Left ventricle myocardium inferior (tissue), 1 donor: ENCODE measurements at regions not wholly inside any gene's neighbourhood (a gene's known extent, or its start where the extent isn't known, plus 50 kb on each side); places are given as distances from the start of the nearest gene placed in this dataset.
"Not testable (repeated sequence)": the region's sequence is repeated elsewhere in the genome, so short reads cannot be mapped to it uniquely, and the experiment has no call there.

Experiments used
- DNase-seq: peaks from one replicate; pipeline ENCODE4 v3.0.0-alpha.2; 2020
- H3K27ac ChIP-seq: fragments of 200-600 bp; replicated peaks from 2 replicates; pipeline ENCODE4 v1.8.0; 2021
- H3K27me3 ChIP-seq: fragments of 200-600 bp; 2 replicates; pipeline ENCODE4 v1.8.0; 2021; ENCODE audit warnings: low read depth
- H3K36me3 ChIP-seq: fragments of 200-600 bp; 2 replicates; pipeline ENCODE4 v1.8.0; 2021
- H3K4me1 ChIP-seq: fragments of 200-600 bp; 2 replicates; pipeline ENCODE4 v1.8.0; 2021
- H3K4me3 ChIP-seq: fragments of 200-600 bp; 2 replicates; pipeline ENCODE4 v1.8.0; 2021; ENCODE audit warnings: mild to moderate bottlenecking, moderate library complexity
- H3K9me3 ChIP-seq: fragments of 200-600 bp; replicated peaks from 2 replicates; pipeline ENCODE4 v1.8.0; 2021
- intact Hi-C: fragments of 100-400 bp; cut with micrococcal nuclease; formaldehyde crosslinking; loops from one replicate; pipeline ENCODE4 v1.11.0; 2022
- TF ChIP-seq, protein P1 (sequence below): fragments of 200-600 bp; IDR thresholded peaks from 2 replicates; pipeline ENCODE4 v1.8.0; 2021; ENCODE audit warnings: antibody characterized with exemption, mild to moderate bottlenecking, borderline replicate concordance
- donor health status: DM: no; HTN: yes; CAD: no; lungs with severe emphysema.

DNA sequence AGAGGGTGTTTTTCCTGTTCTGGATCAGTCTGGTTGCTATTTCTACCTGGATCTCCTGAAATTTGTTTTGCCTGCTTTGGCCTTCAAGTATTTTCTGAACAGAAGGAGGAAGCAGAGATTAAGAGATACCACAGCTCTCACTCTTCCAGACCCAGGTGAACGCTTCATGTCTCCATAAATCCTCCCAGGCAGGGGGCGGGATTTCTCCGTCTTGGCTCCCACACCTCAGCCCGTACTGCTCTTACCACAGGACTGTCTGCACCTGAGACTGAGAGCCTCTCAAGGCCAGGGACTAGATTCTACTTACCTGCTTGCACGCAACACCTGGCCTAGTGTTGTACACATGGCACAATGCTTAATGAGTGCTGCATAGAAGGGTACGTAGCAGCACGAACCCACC, 59.9 kb upstream of the LRPPRC start:
- Histone ChIP-seq H3K27ac (no peak overlapping the region), H3K4me1 (no peaks in the 10 kb centered on the region), H3K9me3 (no peaks in the 10 kb centered on the region), H3K27me3 (no peaks in the 10 kb centered on the region), H3K36me3 (no peaks in the 10 kb centered on the region), H3K4me3 (no peak overlapping the region)
- TF ChIP-seq, protein P1, sequence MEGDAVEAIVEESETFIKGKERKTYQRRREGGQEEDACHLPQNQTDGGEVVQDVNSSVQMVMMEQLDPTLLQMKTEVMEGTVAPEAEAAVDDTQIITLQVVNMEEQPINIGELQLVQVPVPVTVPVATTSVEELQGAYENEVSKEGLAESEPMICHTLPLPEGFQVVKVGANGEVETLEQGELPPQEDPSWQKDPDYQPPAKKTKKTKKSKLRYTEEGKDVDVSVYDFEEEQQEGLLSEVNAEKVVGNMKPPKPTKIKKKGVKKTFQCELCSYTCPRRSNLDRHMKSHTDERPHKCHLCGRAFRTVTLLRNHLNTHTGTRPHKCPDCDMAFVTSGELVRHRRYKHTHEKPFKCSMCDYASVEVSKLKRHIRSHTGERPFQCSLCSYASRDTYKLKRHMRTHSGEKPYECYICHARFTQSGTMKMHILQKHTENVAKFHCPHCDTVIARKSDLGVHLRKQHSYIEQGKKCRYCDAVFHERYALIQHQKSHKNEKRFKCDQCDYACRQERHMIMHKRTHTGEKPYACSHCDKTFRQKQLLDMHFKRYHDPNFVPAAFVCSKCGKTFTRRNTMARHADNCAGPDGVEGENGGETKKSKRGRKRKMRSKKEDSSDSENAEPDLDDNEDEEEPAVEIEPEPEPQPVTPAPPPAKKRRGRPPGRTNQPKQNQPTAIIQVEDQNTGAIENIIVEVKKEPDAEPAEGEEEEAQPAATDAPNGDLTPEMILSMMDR: no peak
- no peak for DNase-seq
- intact Hi-C loops: no loop called here

DNA sequence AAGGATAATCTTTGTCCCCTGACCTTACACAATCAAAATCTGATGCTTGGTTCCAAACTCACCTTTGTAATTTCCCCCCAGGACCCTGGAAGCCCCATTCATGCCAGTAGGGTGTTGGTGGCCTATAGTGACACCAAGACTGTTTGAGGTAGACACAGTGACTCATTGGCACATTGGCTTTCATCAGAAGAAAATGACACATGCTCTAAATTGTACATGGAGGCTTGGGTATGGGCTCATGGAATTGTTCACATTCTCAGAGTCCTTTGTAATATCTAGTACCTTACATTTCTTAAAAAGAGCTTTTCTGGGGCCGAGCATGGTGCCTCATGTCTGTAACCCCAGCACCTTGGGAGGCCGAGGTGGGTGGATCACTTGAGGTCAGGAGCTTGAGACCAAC, 61.2 kb upstream of the LRPPRC start:
- intact Hi-C loops: no loop called here
- TF ChIP-seq, protein P1: no peak

DNA sequence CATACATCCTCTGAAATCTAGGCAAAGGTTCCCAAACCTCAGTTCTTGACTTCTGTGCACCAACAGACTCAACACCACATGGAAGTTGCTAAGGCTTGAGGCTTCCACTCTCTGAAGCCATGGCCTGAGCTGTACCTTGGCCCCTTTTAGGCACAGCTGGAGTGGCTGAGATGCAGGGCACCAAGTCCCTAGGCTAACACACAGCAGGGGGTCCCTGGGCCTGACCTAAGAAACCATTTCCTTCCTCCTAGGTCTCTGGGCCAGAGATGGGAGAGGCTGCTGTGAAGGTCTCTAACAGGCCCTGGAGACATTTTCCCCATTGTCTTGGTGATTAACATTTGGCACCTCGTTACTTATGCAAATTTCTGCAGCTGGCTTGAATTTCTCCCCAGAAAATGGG, 64.5 kb upstream of the LRPPRC start:
- H3K4me3 ChIP-seq, H3K27ac ChIP-seq, intact Hi-C loops, H3K9me3 ChIP-seq, DNase-seq, H3K4me1 ChIP-seq, H3K36me3 ChIP-seq, H3K27me3 ChIP-seq: not testable (repeated sequence)

More for the DNA sequence above, 61.2 kb upstream of the LRPPRC start:
- H3K4me3 ChIP-seq: no peak overlapping the region
- no peaks in the 10 kb centered on the region for H3K27me3 ChIP-seq
- no peak overlapping the region for H3K27ac ChIP-seq
- H3K9me3 ChIP-seq: no peaks in the 10 kb centered on the region
- DNase-seq: no peak
- H3K4me1 ChIP-seq: no peaks in the 10 kb centered on the region
- no peaks in the 10 kb centered on the region for H3K36me3 ChIP-seq

DNA sequence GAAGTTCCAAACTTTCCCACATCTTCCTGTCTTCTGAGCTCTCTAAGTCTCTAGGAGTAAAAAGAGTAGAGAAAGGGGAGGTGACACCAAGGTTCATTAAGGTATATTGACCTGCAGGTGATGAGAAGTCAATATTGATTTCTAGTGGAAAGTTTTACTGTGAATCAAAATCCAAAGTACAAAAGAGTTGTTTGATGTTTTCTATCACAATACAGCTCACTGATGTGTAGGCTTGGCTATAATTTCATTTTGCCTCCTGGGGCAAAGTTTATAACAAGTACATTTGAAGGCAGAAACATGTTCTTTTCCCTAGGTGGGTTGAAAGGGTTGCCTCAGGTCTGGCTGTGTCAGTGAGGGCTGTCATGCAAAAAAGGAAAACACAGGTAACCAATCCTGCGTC, 65.2 kb upstream of the LRPPRC start:
- Histone ChIP-seq H3K4me1 (no peaks in the 10 kb centered on the region), H3K9me3 (no peaks in the 10 kb centered on the region), H3K36me3 (no peaks in the 10 kb centered on the region), H3K27ac (no peak overlapping the region), H3K4me3 (no peak overlapping the region), H3K27me3 (no peaks in the 10 kb centered on the region)
- intact Hi-C loops: no loop called here
- TF ChIP-seq, protein P1: no peak
- DNase-seq: no peak

DNA sequence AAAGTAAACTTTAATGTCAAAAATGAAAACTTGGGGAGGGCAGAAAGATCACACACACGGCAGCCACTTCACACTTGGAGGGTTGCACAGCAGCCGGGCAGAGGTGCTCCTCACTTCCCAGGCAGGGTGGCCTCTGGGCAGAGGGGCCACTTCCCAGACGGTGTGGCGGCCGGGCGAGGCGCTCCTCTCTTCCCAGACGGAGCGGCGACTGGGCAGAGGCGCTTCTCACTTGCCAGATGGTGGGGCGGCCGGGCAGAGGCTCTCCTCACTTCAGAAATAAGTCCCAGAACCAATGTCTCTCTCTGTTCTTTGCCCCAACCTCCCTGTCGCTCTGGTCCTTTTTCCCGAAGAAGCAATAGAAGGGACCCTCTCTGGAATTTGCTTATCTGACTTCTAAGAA, 65.7 kb upstream of the LRPPRC start:
- no peak overlapping the region for H3K27ac ChIP-seq
- no peaks in the 10 kb centered on the region for H3K27me3 ChIP-seq
- no peaks in the 10 kb centered on the region for H3K4me1 ChIP-seq
- TF ChIP-seq, protein P1: no peak
- DNase-seq: no peak
- no peak overlapping the region for H3K4me3 ChIP-seq
- intact Hi-C loops: no loop called here
- no peaks in the 10 kb centered on the region for H3K36me3 ChIP-seq
- H3K9me3 ChIP-seq: no peaks in the 10 kb centered on the region

DNA sequence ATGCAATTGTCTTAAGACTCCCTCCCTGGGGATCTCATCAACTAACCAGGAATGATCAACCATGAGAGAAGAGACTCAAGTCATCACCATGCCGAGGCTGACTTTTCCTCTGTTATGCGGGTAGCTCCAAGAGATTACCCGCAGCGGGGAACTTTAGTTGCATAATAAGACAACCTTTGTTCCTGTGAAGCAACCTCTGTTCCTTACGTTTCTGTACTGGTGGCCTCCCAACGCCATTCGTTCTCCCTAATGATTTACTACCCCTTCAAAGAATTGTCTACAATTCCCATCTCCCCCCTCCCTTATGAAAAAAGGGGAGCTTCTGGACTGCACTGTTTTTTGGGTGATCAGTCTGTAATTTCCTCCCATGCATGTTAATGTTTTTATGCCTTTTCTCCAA, 66.1 kb upstream of the LRPPRC start:
- no peak overlapping the region for H3K27ac ChIP-seq
- H3K27me3 ChIP-seq: no peaks in the 10 kb centered on the region
- no peaks in the 10 kb centered on the region for H3K9me3 ChIP-seq
- intact Hi-C loops: no loop called here
- TF ChIP-seq, protein P1: no peak
- no peaks in the 10 kb centered on the region for H3K36me3 ChIP-seq
- no peak overlapping the region for H3K4me3 ChIP-seq
- DNase-seq: no peak
- no peaks in the 10 kb centered on the region for H3K4me1 ChIP-seq
